ENCODE measurements at regions not wholly inside any gene's neighbourhood (a gene's known extent, or its start where the extent isn't known, plus 50 kb on each side); places are given as distances from the start of the nearest gene placed in this dataset.

DNA sequence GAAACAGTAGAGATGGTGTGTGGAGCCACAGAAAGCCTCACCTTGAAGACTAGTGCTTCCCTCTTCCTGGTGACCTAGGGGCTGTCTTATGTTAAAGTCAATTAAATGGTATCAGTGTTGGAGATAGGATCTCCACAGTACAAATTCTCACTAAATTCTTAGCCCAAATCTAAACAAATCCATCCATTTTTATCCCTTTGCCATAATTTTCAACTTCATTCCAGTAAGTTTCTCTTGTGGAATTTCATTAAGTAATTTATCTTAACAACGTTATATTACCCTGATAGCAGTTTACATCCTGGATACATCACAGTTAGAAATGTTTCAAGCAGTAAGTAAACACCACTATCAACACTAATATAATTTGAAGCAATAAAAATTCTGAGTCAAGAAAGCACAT lies 989.4 kb upstream of the NXPH2 start:
- TF ChIP-seq, protein P1, sequence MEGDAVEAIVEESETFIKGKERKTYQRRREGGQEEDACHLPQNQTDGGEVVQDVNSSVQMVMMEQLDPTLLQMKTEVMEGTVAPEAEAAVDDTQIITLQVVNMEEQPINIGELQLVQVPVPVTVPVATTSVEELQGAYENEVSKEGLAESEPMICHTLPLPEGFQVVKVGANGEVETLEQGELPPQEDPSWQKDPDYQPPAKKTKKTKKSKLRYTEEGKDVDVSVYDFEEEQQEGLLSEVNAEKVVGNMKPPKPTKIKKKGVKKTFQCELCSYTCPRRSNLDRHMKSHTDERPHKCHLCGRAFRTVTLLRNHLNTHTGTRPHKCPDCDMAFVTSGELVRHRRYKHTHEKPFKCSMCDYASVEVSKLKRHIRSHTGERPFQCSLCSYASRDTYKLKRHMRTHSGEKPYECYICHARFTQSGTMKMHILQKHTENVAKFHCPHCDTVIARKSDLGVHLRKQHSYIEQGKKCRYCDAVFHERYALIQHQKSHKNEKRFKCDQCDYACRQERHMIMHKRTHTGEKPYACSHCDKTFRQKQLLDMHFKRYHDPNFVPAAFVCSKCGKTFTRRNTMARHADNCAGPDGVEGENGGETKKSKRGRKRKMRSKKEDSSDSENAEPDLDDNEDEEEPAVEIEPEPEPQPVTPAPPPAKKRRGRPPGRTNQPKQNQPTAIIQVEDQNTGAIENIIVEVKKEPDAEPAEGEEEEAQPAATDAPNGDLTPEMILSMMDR (conservative IDR thresholded peaks at IDR 0.05) = no peak
- TF ChIP-seq ZFX (IDR thresholded peaks at IDR 0.05) = no peak
